A549 (cell line): ENCODE measurements at regions not wholly inside any gene's neighbourhood (a gene's known extent, or its start where the extent isn't known, plus 50 kb on each side); places are given as distances from the start of the nearest gene placed in this dataset.

Experiments
- ATAC-seq, 2 experiments: fragments of 200-7000 bp in 1 of 2; fragments of >200 bp in 1 of 2; cut with Nextera tagmentation in 1 of 2; cut with Tn5 transposase in 1 of 2; 3 replicates each; pipeline versions ENCODE4 v1.8.0 to v1.9.1; 2018 to 2020; ENCODE audit warnings: mild to moderate bottlenecking in 1 of 2, moderate library complexity in 1 of 2
- CTCF ChIA-PET: fragments of 300-600 bp; sonication (Branson Sonifier 250); formaldehyde crosslinking; extraction: SDS; loops from one replicate; lab custom pipeline; 2021; ENCODE audit warnings: antibody characterized with exemption, inconsistent platforms; lab: Yijun Ruan, JAX
- POLR2A ChIA-PET: fragments of 350-600 bp; formaldehyde crosslinking; extraction: SDS; loops from one replicate; lab custom pipeline; 2021; ENCODE audit warnings: antibody characterized with exemption, inconsistent platforms; lab: Yijun Ruan, JAX
- DNase-seq, 2 experiments: peaks; one replicate each; pipeline versions ENCODE4 v3.0.0 to v3.0.0-alpha.2; 2011 to 2016; ENCODE audit warnings: low read depth in 1 of 2, low spot score in 1 of 2
- FAIRE-seq: peaks from 2 replicates; lab custom pipeline; 2011; peaks lifted over from hg19 to GRCh38; lab: Jason Lieb, UNC
- H3K27ac ChIP-seq, 2 experiments: fragments of >200 bp; sonication (Bioruptor Twin); formaldehyde crosslinking; 3 replicates each; pipeline ENCODE4 v1.5.1; 2016 to 2017
- H3K4me1 ChIP-seq: fragments of >200 bp; sonication (Bioruptor Twin); formaldehyde crosslinking; 3 replicates; pipeline ENCODE4 v1.6.1; 2016
- H3K4me2 ChIP-seq: fragments of >200 bp; sonication (Bioruptor Twin); formaldehyde crosslinking; 3 replicates; pipeline ENCODE4 v1.6.1; 2016
- H3K4me3 ChIP-seq: fragments of >200 bp; sonication (Bioruptor Twin); formaldehyde crosslinking; 3 replicates; pipeline ENCODE4 v1.5.1; 2016
- H3K9me3 ChIP-seq: fragments of >200 bp; sonication (Bioruptor Twin); formaldehyde crosslinking; 3 replicates; pipeline ENCODE4 v1.6.1; 2016
- CBX2 ChIP-seq: fragments of 200-600 bp; sonication (generic); IDR thresholded peaks from 2 replicates; pipeline ENCODE4 v1.6.1; 2016; ENCODE audit warnings: low read depth, mild to moderate bottlenecking, borderline replicate concordance
- CEBPB ChIP-seq, 2 experiments: fragments of >200 bp in 1 of 2; sonication (Bioruptor Twin) in 1 of 2; formaldehyde crosslinking in 1 of 2; IDR thresholded peaks; 2 replicates each; pipeline ENCODE4 v1.6.1; 2012 to 2016
- CHD2 ChIP-seq: fragments of 150-350 bp; IDR thresholded peaks from 2 replicates; pipeline ENCODE4 v1.6.1; 2014; ENCODE audit warnings: low read length; ENCODE audit not compliant: partially characterized antibody
- CHD4 ChIP-seq: fragments of 200-600 bp; sonication (generic); IDR thresholded peaks from 2 replicates; pipeline ENCODE4 v1.6.1; 2016; ENCODE audit warnings: antibody characterized with exemption, mild to moderate bottlenecking, borderline replicate concordance
- EHF ChIP-seq: fragments of 250-450 bp; sonication (Bioruptor Pico); IDR thresholded peaks from 2 replicates; pipeline ENCODE4 v1.5.0; 2020; ENCODE audit warnings: mild to moderate bottlenecking
- EHMT2 ChIP-seq: fragments of 200-600 bp; sonication (generic); IDR thresholded peaks from 2 replicates; pipeline ENCODE4 v1.6.1; 2016; ENCODE audit warnings: antibody characterized with exemption, low read depth, mild to moderate bottlenecking, moderate library complexity
- ESRRA ChIP-seq: fragments of 150-350 bp; IDR thresholded peaks from 2 replicates; pipeline ENCODE4 v1.6.1; 2014; ENCODE audit warnings: mild to moderate bottlenecking, low read length, borderline replicate concordance
- FOSB ChIP-seq: fragments of 250-450 bp; sonication (Bioruptor Pico); IDR thresholded peaks from 2 replicates; pipeline ENCODE4 v1.5.0; 2020; ENCODE audit warnings: mild to moderate bottlenecking, moderate library complexity
- FOSL2 ChIP-seq, 2 experiments: fragments of 450-650 bp in 1 of 2; fragments of >200 bp in 1 of 2; sonication (Bioruptor Twin) in 1 of 2; formaldehyde crosslinking; IDR thresholded peaks; 2 replicates each; pipeline versions ENCODE4 v1.5.0 to v1.6.1; 2016 to 2020; ENCODE audit warnings: mild to moderate bottlenecking in 1 of 2, moderate library complexity in 1 of 2
- HOXA7 ChIP-seq: fragments of 250-450 bp; sonication (Bioruptor Pico); IDR thresholded peaks from 2 replicates; pipeline ENCODE4 v1.5.0; 2020; ENCODE audit warnings: mild to moderate bottlenecking, moderate library complexity
- KDM1A ChIP-seq: fragments of 200-600 bp; sonication (generic); IDR thresholded peaks from 2 replicates; pipeline ENCODE4 v1.6.1; 2016; ENCODE audit warnings: low read depth, mild to moderate bottlenecking
- KDM5A ChIP-seq: fragments of 200-600 bp; sonication (generic); IDR thresholded peaks from 2 replicates; pipeline ENCODE4 v1.6.1; 2016; ENCODE audit warnings: antibody characterized with exemption, mild to moderate bottlenecking
- MAFK ChIP-seq: fragments of 450-650 bp; IDR thresholded peaks from 2 replicates; pipeline ENCODE4 v1.6.1; 2014; ENCODE audit not compliant: partially characterized antibody
- MYC ChIP-seq: IDR thresholded peaks from 2 replicates; pipeline ENCODE4 v1.6.1; 2012; ENCODE audit warnings: mild to moderate bottlenecking, inconsistent platforms, low read length, improper control_type of control experiment, borderline replicate concordance
- NPAS2 ChIP-seq: fragments of 250-450 bp; sonication (Bioruptor Pico); IDR thresholded peaks from 2 replicates; pipeline ENCODE4 v1.8.0; 2022; ENCODE audit warnings: mild to moderate bottlenecking, moderate library complexity, borderline replicate concordance
- POLR2AphosphoS2 ChIP-seq: conservative IDR thresholded peaks from 2 replicates; pipeline ENCODE4 v1.6.1; 2012; ENCODE audit warnings: low read length, improper control_type of control experiment, inconsistent platforms
- RAD21 ChIP-seq, 2 experiments: fragments of >200 bp in 1 of 2; sonication (Bioruptor Twin) in 1 of 2; formaldehyde crosslinking in 1 of 2; IDR thresholded peaks in 1 of 2; conservative IDR thresholded peaks in 1 of 2; 2 replicates in 1 of 2; 3 replicates in 1 of 2; pipeline ENCODE4 v1.6.1; 2012 to 2018; ENCODE audit warnings: inconsistent platforms in 1 of 2
- RCOR1 ChIP-seq: fragments of 150-350 bp; IDR thresholded peaks from 2 replicates; pipeline ENCODE4 v1.6.1; 2014; ENCODE audit warnings: antibody characterized with exemption, low read length, low read depth
- SMC3 ChIP-seq: fragments of >200 bp; sonication (Bioruptor Twin); formaldehyde crosslinking; IDR thresholded peaks from 3 replicates; pipeline ENCODE4 v1.6.1; 2018; ENCODE audit warnings: inconsistent platforms
- TP53 ChIP-seq: fragments of 250-450 bp; sonication (Bioruptor Pico); IDR thresholded peaks from 2 replicates; pipeline ENCODE4 v1.5.0; 2021; ENCODE audit warnings: mild to moderate bottlenecking, moderate library complexity
- ZC3H11A ChIP-seq: fragments of 450-650 bp; IDR thresholded peaks from 2 replicates; pipeline ENCODE4 v1.6.1; 2014; ENCODE audit warnings: antibody characterized with exemption, mild to moderate bottlenecking
- ZFP36 ChIP-seq: fragments of 450-650 bp; IDR thresholded peaks from 2 replicates; pipeline ENCODE4 v1.6.1; 2014; ENCODE audit warnings: borderline replicate concordance; ENCODE audit not compliant: partially characterized antibody
- ZNF302 ChIP-seq: fragments of 250-450 bp; sonication (Bioruptor Pico); IDR thresholded peaks from 2 replicates; pipeline ENCODE4 v1.9.0; 2021; ENCODE audit warnings: inconsistent platforms, mild to moderate bottlenecking, moderate library complexity
- ZSCAN20 ChIP-seq: fragments of 250-450 bp; sonication (Bioruptor Pico); IDR thresholded peaks from 2 replicates; pipeline ENCODE4 v1.8.0; 2022; ENCODE audit warnings: mild to moderate bottlenecking, moderate library complexity
- WGBS: methylation state at CpG from one replicate; pipeline ENCODE4 v1.1.6; 2017; ENCODE audit errors: missing lambda C conversion rate; 5-methylcytosine and 5-hydroxymethylcytosine counted together
- TF ChIP-seq, protein P1 (sequence below): fragments of 250-450 bp; sonication (Bioruptor Pico); IDR thresholded peaks from 2 replicates; pipeline ENCODE4 v1.5.0; 2020; ENCODE audit warnings: low read depth, mild to moderate bottlenecking, moderate library complexity
- TF ChIP-seq, protein P2 (sequence below): IDR thresholded peaks from 2 replicates; pipeline ENCODE4 v1.6.1; 2012

GRCh38 chr11:131122448-131122847, 206.2 kb upstream of the SNX19 start:
- DNase-seq (no peak), ATAC-seq (no peak), FAIRE-seq (no peak)
- 1% methylated on average over 5 of the region's 5 CpGs for WGBS
- no peak overlapping the region for H3K4me2 ChIP-seq
- no peak overlapping the region for H3K27ac ChIP-seq
- H3K9me3 ChIP-seq, result no peaks in the 10 kb centered on the region
- CTCF ChIA-PET, result no interaction called here
- H3K4me1 ChIP-seq, result no peaks in the 10 kb centered on the region
- no peak overlapping the region for H3K4me3 ChIP-seq
- TF ChIP-seq CBX2 (no peak), ZNF302 (CRISPR knock-in tag) (no peak), EHMT2 (no peak), KDM5A (no peak), CHD4 (no peak), MAFK (no peak), MYC (no peak), RAD21 (conservative IDR thresholded peaks at IDR 0.05 in 1 of 2, IDR thresholded peaks at IDR 0.05 in 1 of 2) (no peak), FOSL2 (IDR thresholded peaks at IDR 0.05) (no peak), FOSL2 (CRISPR knock-in tag; IDR thresholded peaks at IDR 0.05) (no peak), ESRRA (no peak), FOSB (no peak), CEBPB (IDR thresholded peaks at IDR 0.05) (no peak), SMC3 (no peak), ZFP36 (no peak), CHD2 (no peak), POLR2AphosphoS2 (no peak), HOXA7 (CRISPR knock-in tag) (no peak)
- TF ChIP-seq, protein P1, sequence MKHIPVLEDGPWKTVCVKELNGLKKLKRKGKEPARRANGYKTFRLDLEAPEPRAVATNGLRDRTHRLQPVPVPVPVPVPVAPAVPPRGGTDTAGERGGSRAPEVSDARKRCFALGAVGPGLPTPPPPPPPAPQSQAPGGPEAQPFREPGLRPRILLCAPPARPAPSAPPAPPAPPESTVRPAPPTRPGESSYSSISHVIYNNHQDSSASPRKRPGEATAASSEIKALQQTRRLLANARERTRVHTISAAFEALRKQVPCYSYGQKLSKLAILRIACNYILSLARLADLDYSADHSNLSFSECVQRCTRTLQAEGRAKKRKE (CRISPR knock-in tag), result no peak
- TF ChIP-seq, all 56 proteins: peak for 0
- POLR2A ChIA-PET, result no interaction called here

- no peak for DNase-seq
- ATAC-seq, result no peak
- ChIA-PET POLR2A (no interaction called here), CTCF (no interaction called here)
- H3K4me1 ChIP-seq, result no peaks in the 10 kb centered on the region
- H3K4me2 ChIP-seq, result no peak overlapping the region
- no peak for FAIRE-seq
- H3K4me3 ChIP-seq, result no peak overlapping the region
- WGBS, result 50% methylated on average over 2 of the region's 2 CpGs
- H3K9me3 ChIP-seq, result no peaks in the 10 kb centered on the region
- no peak overlapping the region for H3K27ac ChIP-seq
- no peak for TF ChIP-seq ZC3H11A
- TF ChIP-seq ZNF302 (CRISPR knock-in tag), result no peak
- TF ChIP-seq MAFK, result no peak
- no peak for TF ChIP-seq KDM1A
- TF ChIP-seq RCOR1, result no peak
- TF ChIP-seq ZSCAN20 (CRISPR knock-in tag), result no peak
- no peak for TF ChIP-seq HOXA7 (CRISPR knock-in tag)
- no peak for TF ChIP-seq NPAS2 (CRISPR knock-in tag)
- TF ChIP-seq EHF (CRISPR knock-in tag), result no peak
- TF ChIP-seq, protein P2, sequence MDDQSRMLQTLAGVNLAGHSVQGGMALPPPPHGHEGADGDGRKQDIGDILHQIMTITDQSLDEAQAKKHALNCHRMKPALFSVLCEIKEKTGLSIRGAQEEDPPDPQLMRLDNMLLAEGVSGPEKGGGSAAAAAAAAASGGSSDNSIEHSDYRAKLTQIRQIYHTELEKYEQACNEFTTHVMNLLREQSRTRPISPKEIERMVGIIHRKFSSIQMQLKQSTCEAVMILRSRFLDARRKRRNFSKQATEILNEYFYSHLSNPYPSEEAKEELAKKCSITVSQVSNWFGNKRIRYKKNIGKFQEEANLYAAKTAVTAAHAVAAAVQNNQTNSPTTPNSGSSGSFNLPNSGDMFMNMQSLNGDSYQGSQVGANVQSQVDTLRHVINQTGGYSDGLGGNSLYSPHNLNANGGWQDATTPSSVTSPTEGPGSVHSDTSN, result no peak
- no peak for TF ChIP-seq TP53 (CRISPR knock-in tag)
- no peak for TF ChIP-seq POLR2AphosphoS2
Measured at GRCh38 chr11:131129474-131129873, 213.2 kb upstream of the SNX19 start.
